NB4 (cell line): ENCODE measurements at regions not wholly inside any gene's neighbourhood (a gene's known extent, or its start where the extent isn't known, plus 50 kb on each side); places are given as distances from the start of the nearest gene placed in this dataset.
"Not testable (repeated sequence)": the region's sequence is repeated elsewhere in the genome, so short reads cannot be mapped to it uniquely, and the experiment has no call there.

Source experiments
- CTCF ChIP-seq: IDR thresholded peaks from one replicate; pipeline ENCODE4 v1.5.1; 2012; ENCODE audit warnings: low read depth, low read length
- MAX ChIP-seq: IDR thresholded peaks from 2 replicates; pipeline ENCODE4 v1.6.1; 2011; ENCODE audit warnings: low read depth, low read length
- POLR2A ChIP-seq: IDR thresholded peaks from 2 replicates; pipeline ENCODE4 v1.6.1; 2011; ENCODE audit warnings: mild to moderate bottlenecking; ENCODE audit not compliant: insufficient read length; ENCODE audit errors: extremely low read depth

- not testable (repeated sequence) for TF ChIP-seq CTCF, POLR2A, MAX
These were observed 71.5 kb upstream of the TNK2 start for GRCh38 chr3:195979877-195980276.
